ENCODE measurements at regions not wholly inside any gene's neighbourhood (a gene's known extent, or its start where the extent isn't known, plus 50 kb on each side); places are given as distances from the start of the nearest gene placed in this dataset.

DNA sequence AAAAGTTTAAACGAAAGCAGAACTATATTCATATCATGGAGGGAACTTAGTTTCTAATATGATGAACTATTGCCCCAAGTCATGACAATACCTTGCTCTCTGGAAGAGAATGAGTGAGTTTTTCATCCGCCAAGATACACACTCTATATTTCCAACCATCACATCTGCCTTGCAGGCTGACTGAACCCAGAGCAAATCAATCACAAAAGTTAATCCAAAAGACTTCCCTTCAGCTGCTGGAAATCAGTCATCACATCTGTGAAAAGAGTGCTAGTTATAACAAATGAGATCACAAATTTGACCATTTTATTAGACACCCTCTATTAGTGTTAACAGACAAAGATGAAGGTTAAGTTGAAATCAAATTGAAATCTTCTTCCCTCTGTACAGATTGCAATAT, 261.7 kb upstream of the PRKCQ start:
- no peak for TF ChIP-seq POLR2A (IDR thresholded peaks at IDR 0.05)
- TF ChIP-seq, protein P1, sequence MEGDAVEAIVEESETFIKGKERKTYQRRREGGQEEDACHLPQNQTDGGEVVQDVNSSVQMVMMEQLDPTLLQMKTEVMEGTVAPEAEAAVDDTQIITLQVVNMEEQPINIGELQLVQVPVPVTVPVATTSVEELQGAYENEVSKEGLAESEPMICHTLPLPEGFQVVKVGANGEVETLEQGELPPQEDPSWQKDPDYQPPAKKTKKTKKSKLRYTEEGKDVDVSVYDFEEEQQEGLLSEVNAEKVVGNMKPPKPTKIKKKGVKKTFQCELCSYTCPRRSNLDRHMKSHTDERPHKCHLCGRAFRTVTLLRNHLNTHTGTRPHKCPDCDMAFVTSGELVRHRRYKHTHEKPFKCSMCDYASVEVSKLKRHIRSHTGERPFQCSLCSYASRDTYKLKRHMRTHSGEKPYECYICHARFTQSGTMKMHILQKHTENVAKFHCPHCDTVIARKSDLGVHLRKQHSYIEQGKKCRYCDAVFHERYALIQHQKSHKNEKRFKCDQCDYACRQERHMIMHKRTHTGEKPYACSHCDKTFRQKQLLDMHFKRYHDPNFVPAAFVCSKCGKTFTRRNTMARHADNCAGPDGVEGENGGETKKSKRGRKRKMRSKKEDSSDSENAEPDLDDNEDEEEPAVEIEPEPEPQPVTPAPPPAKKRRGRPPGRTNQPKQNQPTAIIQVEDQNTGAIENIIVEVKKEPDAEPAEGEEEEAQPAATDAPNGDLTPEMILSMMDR (IDR thresholded peaks at IDR 0.05): no peak
- TF ChIP-seq EP300 (IDR thresholded peaks at IDR 0.05): no peak
